Smooth muscle cell (in vitro differentiated cells): ENCODE measurements at regions not wholly inside any gene's neighbourhood (a gene's known extent, or its start where the extent isn't known, plus 50 kb on each side); places are given as distances from the start of the nearest gene placed in this dataset.

Experiments
- DNase-seq: peaks from one replicate; lab custom pipeline; 2025; ENCODE audit not compliant: unreplicated experiment; lab: John Stamatoyannopoulos, UW
- H2AFZ ChIP-seq: fragments of 200-600 bp; sonication (generic); 2 replicates; pipeline ENCODE4 v1.6.0; 2016; ENCODE audit warnings: antibody characterized with exemption, low read depth, mild to moderate bottlenecking
- H3F3A ChIP-seq: fragments of 200-600 bp; sonication (generic); 2 replicates; pipeline ENCODE4 v1.6.0; 2017; ENCODE audit warnings: antibody characterized with exemption, low read depth
- H3K27ac ChIP-seq: fragments of 200-600 bp; sonication (generic); 2 replicates; pipeline ENCODE4 v1.5.1; 2016; ENCODE audit warnings: low read depth, mild to moderate bottlenecking
- H3K27me3 ChIP-seq: fragments of 200-600 bp; sonication (generic); 2 replicates; pipeline ENCODE4 v1.6.1; 2016; ENCODE audit warnings: low read depth, mild to moderate bottlenecking
- H3K36me3 ChIP-seq: fragments of 200-600 bp; sonication (generic); 2 replicates; pipeline ENCODE4 v1.5.1; 2016; ENCODE audit warnings: low read depth
- H3K4me1 ChIP-seq: fragments of 200-600 bp; sonication (generic); 2 replicates; pipeline ENCODE4 v1.5.1; 2016; ENCODE audit warnings: low read depth
- H3K4me2 ChIP-seq: fragments of 200-600 bp; sonication (generic); 2 replicates; pipeline ENCODE4 v1.6.0; 2016; ENCODE audit warnings: mild to moderate bottlenecking
- H3K4me3 ChIP-seq: fragments of 200-600 bp; sonication (generic); 2 replicates; pipeline ENCODE4 v1.5.1; 2016; ENCODE audit warnings: mild to moderate bottlenecking
- H3K79me2 ChIP-seq: fragments of 200-600 bp; sonication (generic); 2 replicates; pipeline ENCODE4 v1.6.0; 2016; ENCODE audit warnings: low read depth, mild to moderate bottlenecking
- H3K9ac ChIP-seq: fragments of 200-600 bp; sonication (generic); 2 replicates; pipeline ENCODE4 v1.6.0; 2016; ENCODE audit warnings: low read depth
- H3K9me3 ChIP-seq: fragments of 200-600 bp; sonication (generic); replicated peaks from 2 replicates; pipeline ENCODE4 v1.5.1; 2016; ENCODE audit warnings: low read depth
- H4K20me1 ChIP-seq: fragments of 200-600 bp; sonication (generic); 2 replicates; pipeline ENCODE4 v1.6.0; 2016; ENCODE audit warnings: low read depth
- CTCF ChIP-seq: fragments of 200-600 bp; sonication (generic); IDR thresholded peaks from 2 replicates; pipeline ENCODE4 v1.5.1; 2017; ENCODE audit warnings: borderline replicate concordance, mild to moderate bottlenecking, antibody characterized with exemption; ENCODE audit not compliant: insufficient read depth, poor library complexity, severe bottlenecking
- WGBS: methylation state at CpG from one replicate; pipeline ENCODE4 v1.1.7; 2016; ENCODE audit warnings: low lambda C conversion rate; 5-methylcytosine and 5-hydroxymethylcytosine counted together

DNA sequence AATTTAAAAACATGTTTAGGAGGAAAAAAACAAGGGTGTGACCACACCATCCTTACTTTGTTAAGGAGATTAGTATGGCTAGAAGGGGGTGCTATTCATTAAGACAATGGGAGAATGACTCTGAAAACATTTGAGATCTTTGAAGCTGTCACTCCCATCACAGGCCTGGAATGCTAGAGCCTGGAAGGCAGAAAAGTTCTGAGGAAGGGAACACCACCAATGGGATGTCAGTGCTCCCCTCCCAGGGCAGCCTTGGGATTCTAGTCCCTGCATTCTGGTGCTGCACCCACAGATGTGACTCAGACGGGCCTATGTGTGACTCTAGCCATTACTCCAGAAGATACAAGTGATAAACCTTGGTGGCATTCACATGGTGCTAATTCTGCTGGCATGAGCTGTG is 162.2 kb upstream of the ANXA10 start:
- no peaks in the 10 kb centered on the region for H4K20me1 ChIP-seq
- no peak overlapping the region for H3K9ac ChIP-seq
- no peak overlapping the region for H3K4me2 ChIP-seq
- H3K27me3 ChIP-seq, result no peaks in the 10 kb centered on the region
- no peak overlapping the region for H3K27ac ChIP-seq
- 33% methylated on average over 1 of the region's 1 CpG for WGBS
- DNase-seq, result no peak
- H3K4me1 ChIP-seq, result peaks cover 8% of the 10 kb centered on the region
- H3K36me3 ChIP-seq, result no peaks in the 10 kb centered on the region
- no peak for TF ChIP-seq CTCF
- no peaks in the 10 kb centered on the region for H3F3A ChIP-seq
- no peak overlapping the region for H3K4me3 ChIP-seq
- no peak overlapping the region for H2AFZ ChIP-seq
- no peaks in the 10 kb centered on the region for H3K79me2 ChIP-seq
- no peaks in the 10 kb centered on the region for H3K9me3 ChIP-seq

GRCh38 chr4:167934216-167934615 is 158.1 kb upstream of the ANXA10 start:
- no peaks in the 10 kb centered on the region for H3K27me3 ChIP-seq
- H3K27ac ChIP-seq, result no peak overlapping the region
- no peaks in the 10 kb centered on the region for H3K36me3 ChIP-seq
- 58% methylated on average over 4 of the region's 4 CpGs for WGBS
- no peak for TF ChIP-seq CTCF
- no peak overlapping the region for H2AFZ ChIP-seq
- H3F3A ChIP-seq, result no peaks in the 10 kb centered on the region
- no peak overlapping the region for H3K4me3 ChIP-seq
- H3K9me3 ChIP-seq, result no peaks in the 10 kb centered on the region
- no peaks in the 10 kb centered on the region for H3K79me2 ChIP-seq
- H3K4me1 ChIP-seq, result peaks cover 8% of the 10 kb centered on the region
- no peak for DNase-seq
- no peak overlapping the region for H3K4me2 ChIP-seq
- no peaks in the 10 kb centered on the region for H4K20me1 ChIP-seq
- H3K9ac ChIP-seq, result no peak overlapping the region

DNA sequence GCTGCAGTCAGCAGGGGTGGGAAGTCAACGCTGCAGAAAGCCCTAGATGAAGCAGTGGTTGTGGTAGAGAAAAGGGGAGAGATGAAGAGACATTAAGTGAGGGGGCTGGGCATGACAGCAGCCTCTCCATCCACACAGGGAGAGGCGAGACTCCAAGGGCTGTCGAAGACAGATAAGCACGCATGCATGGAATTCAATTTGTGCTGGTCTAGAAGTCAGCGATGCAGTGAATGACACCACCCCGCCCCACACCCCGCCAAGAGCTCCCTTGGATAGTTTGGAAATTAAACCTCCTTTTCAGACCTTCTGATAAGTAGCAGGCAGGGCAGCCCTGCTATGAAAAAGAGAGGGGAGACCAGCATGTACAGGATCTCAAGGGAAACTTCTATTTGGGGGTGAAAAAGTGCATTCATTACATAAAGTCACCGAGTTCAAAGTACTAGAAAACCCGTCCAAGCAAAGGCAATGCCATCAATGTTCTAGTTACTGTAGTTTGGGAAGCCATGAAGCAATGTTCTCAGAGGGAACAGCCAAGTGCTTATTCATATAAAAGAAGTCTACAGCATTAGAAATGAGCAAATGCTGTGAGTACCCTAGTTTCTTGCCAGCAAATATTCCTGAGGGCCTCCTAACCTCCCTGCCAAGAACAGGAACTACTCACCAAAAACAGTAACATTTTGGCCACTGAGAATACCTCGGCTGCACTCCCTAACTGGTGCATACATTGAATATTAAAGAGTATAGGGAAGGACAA is 152.3 kb upstream of the ANXA10 start:
- Histone ChIP-seq H4K20me1 (no peaks in the 10 kb centered on the region), H3K4me1 (no peaks in the 10 kb centered on the region), H3K9me3 (no peaks in the 10 kb centered on the region), H3K27ac (no peak overlapping the region), H2AFZ (no peak overlapping the region), H3K4me2 (no peak overlapping the region), H3K9ac (no peak overlapping the region), H3K4me3 (no peak overlapping the region), H3K79me2 (no peaks in the 10 kb centered on the region), H3F3A (no peaks in the 10 kb centered on the region), H3K36me3 (no peaks in the 10 kb centered on the region), H3K27me3 (no peaks in the 10 kb centered on the region)
- no peak for TF ChIP-seq CTCF
- 83% methylated on average over 10 of the region's 10 CpGs for WGBS
- no peak for DNase-seq
